GM12874 (cell line): ENCODE measurements at regions not wholly inside any gene's neighbourhood (a gene's known extent, or its start where the extent isn't known, plus 50 kb on each side); places are given as distances from the start of the nearest gene placed in this dataset.

Experiments
- TF ChIP-seq, protein P1 (sequence below): IDR thresholded peaks from 2 replicates; pipeline ENCODE4 v1.5.1; 2011; ENCODE audit warnings: low read depth, mild to moderate bottlenecking, control low read depth, low read length, moderate library complexity; ENCODE audit not compliant: insufficient read depth

DNA sequence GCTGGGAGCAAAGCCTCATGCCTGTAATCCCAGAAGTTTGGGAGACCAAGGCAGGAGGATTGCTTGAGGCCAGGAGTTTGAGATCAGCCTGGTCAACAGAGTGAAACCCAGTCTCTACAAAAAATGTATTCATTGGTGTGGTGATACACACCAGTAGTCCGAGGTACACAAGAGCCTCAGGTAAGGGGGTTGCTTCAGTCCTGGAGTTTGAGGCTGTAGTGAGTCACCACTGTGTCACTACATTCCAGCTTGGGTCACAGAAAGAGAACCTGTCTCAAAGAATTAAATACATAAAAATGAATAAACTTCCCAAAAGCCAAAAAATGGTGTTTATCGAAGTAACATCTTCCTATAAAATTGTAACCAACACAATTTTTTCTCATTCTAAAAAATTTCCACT lies 568.1 kb upstream of the LINC00305 start:
- TF ChIP-seq, protein P1, sequence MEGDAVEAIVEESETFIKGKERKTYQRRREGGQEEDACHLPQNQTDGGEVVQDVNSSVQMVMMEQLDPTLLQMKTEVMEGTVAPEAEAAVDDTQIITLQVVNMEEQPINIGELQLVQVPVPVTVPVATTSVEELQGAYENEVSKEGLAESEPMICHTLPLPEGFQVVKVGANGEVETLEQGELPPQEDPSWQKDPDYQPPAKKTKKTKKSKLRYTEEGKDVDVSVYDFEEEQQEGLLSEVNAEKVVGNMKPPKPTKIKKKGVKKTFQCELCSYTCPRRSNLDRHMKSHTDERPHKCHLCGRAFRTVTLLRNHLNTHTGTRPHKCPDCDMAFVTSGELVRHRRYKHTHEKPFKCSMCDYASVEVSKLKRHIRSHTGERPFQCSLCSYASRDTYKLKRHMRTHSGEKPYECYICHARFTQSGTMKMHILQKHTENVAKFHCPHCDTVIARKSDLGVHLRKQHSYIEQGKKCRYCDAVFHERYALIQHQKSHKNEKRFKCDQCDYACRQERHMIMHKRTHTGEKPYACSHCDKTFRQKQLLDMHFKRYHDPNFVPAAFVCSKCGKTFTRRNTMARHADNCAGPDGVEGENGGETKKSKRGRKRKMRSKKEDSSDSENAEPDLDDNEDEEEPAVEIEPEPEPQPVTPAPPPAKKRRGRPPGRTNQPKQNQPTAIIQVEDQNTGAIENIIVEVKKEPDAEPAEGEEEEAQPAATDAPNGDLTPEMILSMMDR = no peak

DNA sequence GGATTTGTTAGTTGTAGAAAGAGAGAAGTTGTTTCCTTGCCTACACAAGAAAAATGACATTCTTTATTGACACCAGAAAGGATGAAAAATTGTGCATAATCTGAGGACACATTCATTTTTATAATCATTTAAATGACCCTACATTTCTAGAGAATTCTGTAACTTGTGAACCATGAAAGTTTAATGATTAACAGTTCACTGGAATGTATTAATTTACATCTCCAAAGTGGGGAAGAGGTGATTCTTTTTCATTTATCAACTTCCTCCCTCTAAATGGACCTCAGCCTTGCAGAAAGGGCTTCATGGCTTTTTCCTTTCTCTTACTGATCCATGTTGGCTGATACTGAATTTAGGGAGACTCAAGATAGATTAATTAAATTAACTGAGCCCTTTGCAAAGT lies 565.2 kb upstream of the LINC00305 start:
- TF ChIP-seq, protein P1 = no peak

DNA sequence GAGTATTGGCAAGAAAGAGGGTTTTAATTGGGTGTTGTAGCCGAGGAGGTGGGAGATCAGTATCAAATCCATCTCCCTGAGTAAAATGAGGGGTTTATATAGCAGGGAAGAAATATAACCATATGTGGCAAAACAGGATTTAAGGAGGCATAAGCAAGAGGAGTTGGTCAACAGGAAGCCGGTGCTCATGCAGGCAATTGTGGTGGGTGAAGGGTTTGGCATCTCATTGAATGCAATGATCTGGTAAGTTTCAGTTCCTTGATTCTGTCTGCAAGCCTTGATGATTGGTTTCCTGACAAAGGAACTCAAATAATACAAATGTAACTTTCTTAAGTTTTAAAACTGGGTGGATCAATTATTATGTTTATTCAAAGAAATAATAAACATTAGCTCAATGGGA lies 564.4 kb upstream of the LINC00305 start:
- TF ChIP-seq, protein P1 = no peak

DNA sequence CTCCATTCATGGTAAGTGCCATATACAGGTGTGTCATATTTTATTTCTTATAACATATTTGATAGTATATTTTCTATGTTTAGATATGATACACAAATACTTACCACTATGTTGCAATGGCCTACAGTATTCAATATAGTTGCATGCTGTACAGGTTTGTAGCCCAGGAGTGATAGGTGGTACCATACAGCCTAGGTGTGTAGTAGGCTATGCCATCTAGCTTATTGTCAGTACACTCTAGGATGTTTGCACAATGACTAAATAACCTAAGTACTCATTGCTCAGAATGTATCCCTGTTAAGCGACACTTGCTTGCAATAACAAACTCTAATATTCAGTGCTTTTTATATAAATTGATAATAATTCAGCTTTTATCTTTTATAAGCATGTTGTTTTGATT lies 563.1 kb upstream of the LINC00305 start:
- TF ChIP-seq, protein P1 = no peak

DNA sequence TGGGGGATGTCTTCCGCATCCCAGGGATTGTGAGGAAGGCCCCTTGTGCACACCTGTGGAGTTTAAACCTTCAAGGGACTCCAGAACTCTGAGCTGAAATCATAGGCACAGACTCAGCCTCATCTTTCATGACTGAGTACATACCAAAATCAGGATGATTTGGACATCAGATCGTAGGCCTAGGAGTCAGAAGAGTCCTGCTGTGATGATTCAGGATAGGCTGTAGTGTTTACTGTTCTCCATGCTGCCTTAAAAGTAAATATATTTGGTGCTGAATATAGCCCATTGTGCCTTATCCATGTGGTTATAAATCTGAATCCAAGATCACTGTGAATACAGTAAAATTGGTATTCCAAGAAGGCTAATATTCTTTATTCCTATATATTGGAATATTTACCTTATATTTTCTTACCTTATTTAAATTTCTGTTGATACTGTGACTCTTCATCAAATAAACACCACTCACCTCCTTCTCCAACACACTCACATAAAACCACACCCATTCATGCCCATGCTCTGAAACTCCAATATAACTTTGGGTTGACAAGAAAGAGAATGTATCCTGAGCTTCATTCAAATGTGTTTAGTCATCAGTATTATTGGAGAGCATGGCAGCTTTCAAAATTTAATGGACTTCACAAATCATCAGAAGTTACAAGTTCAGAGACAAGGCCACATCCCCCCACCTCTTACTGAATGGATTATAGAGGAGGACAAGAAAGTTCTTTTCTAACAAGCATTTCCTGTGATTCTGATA lies 561.4 kb upstream of the LINC00305 start:
- TF ChIP-seq, protein P1 = no peak

DNA sequence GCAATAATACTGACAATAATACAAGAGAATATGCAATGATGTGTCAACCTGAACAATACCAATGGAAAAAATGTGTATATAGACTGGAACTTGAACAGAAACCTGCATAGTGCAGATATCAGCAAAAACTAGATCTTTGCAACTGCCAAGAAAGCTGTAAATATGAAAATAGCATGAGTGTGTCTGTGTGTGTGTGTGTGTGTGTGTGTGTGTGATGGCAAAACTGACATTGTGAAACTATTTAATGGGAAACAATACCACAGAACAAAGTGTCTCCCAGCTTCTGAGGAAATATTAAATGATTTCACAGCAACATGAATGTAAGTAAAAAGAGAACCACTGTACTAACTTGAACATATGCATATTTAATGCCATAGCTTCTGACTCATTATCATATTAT lies 558.2 kb upstream of the LINC00305 start:
- TF ChIP-seq, protein P1 = no peak

DNA sequence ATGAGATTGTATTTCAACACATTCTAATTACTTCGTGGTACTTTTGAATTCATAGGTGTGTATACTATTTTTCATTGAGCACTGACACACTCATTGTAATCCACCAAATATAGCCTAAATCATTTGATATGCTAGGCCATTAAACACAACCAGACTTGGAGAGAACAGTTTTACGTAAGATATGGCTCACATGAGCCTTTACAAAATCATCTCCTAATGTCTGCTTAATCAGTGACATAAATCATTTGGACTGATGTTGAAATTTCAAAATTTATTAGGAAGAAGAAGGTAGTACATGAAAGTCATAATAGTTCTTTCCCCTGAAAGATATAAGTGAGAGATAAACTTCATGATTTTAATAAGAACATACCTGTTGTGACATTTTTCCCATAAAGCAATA lies 550.2 kb upstream of the LINC00305 start:
- TF ChIP-seq, protein P1 = no peak
